ENCODE measurements at regions not wholly inside any gene's neighbourhood (a gene's known extent, or its start where the extent isn't known, plus 50 kb on each side); places are given as distances from the start of the nearest gene placed in this dataset.

- TF ChIP-seq, protein P1, sequence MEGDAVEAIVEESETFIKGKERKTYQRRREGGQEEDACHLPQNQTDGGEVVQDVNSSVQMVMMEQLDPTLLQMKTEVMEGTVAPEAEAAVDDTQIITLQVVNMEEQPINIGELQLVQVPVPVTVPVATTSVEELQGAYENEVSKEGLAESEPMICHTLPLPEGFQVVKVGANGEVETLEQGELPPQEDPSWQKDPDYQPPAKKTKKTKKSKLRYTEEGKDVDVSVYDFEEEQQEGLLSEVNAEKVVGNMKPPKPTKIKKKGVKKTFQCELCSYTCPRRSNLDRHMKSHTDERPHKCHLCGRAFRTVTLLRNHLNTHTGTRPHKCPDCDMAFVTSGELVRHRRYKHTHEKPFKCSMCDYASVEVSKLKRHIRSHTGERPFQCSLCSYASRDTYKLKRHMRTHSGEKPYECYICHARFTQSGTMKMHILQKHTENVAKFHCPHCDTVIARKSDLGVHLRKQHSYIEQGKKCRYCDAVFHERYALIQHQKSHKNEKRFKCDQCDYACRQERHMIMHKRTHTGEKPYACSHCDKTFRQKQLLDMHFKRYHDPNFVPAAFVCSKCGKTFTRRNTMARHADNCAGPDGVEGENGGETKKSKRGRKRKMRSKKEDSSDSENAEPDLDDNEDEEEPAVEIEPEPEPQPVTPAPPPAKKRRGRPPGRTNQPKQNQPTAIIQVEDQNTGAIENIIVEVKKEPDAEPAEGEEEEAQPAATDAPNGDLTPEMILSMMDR (IDR thresholded peaks at IDR 0.05) = no peak
- TF ChIP-seq EP300 (IDR thresholded peaks at IDR 0.05) (no peak), POLR2A (IDR thresholded peaks at IDR 0.05) (no peak), POLR2AphosphoS5 (IDR thresholded peaks at IDR 0.05) (no peak)
Measured at GRCh38 chr1:164188497-164188896, 370.5 kb upstream of the PBX1 start.
